ENCODE measurements at regions not wholly inside any gene's neighbourhood (a gene's known extent, or its start where the extent isn't known, plus 50 kb on each side); places are given as distances from the start of the nearest gene placed in this dataset.

DNA sequence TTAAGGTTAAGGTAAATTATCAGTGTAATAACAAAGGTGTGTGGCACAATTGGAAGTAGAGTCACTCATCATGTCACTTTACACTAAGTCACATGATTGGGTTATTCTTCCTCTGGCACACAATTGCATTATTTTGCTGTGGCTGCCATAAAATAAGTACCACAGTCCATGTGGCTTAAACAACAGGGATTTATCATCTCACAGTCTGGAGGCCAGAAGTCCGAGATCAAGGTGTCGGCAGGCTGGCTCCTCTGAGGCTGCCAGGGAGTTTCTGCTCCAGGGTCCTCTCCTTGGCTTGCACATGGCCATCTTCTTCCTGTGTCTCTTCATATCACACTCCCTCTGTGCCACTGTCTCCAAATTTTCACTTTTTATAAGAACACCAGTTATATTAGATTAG, 421.2 kb downstream of the CMPK2 start:
- no peak overlapping the region for H2BK120ac ChIP-seq (ENCODE audit: low read depth, low read length)
- no peak overlapping the region for H3K23ac ChIP-seq (ENCODE audit: low read length)
- no peak overlapping the region for H3K4me3 ChIP-seq (ENCODE audit: low read length)
- no peak overlapping the region for H3K18ac ChIP-seq (ENCODE audit: low read length)
- H2BK5ac ChIP-seq (ENCODE audit: low read length), result no peak overlapping the region
- H3K4ac ChIP-seq (ENCODE audit: low read depth, low read length), result no peak overlapping the region
- H2AK5ac ChIP-seq (ENCODE audit: low read length), result no peak overlapping the region
- H3K36me3 ChIP-seq (ENCODE audit: control insufficient read depth, insufficient read depth, low read length), result no peaks in the 10 kb centered on the region
- DNase-seq, result no peak
- H3K27me3 ChIP-seq (ENCODE audit: insufficient read depth, low read length, poor library complexity), result no peaks in the 10 kb centered on the region
- no peak overlapping the region for H3K27ac ChIP-seq (ENCODE audit: low read depth, low read length)
- no peak overlapping the region for H2BK15ac ChIP-seq (replicated peaks; ENCODE audit: low read depth)
- no CpG with 5 or more reads among the region's 2 CpGs for WGBS (ENCODE audit: extremely low coverage, insufficient coverage, low lambda C conversion rate)
- H3K79me1 ChIP-seq (ENCODE audit: low read length), result no peaks in the 10 kb centered on the region
- no peak overlapping the region for H4K8ac ChIP-seq (ENCODE audit: low read depth, low read length)
- no peak overlapping the region for H3K9ac ChIP-seq (ENCODE audit: low read length)
- no peak overlapping the region for H3K56ac ChIP-seq (ENCODE audit: low read length)
- no peaks in the 10 kb centered on the region for H3K4me1 ChIP-seq (ENCODE audit: control insufficient read depth, low read depth, low read length)
- no peaks in the 10 kb centered on the region for H3K79me2 ChIP-seq (ENCODE audit: control insufficient read depth, insufficient read depth, low read length)
- no peak overlapping the region for H3K4me2 ChIP-seq (ENCODE audit: low read length)
- no peak overlapping the region for H4K5ac ChIP-seq (ENCODE audit: low read length)

DNA sequence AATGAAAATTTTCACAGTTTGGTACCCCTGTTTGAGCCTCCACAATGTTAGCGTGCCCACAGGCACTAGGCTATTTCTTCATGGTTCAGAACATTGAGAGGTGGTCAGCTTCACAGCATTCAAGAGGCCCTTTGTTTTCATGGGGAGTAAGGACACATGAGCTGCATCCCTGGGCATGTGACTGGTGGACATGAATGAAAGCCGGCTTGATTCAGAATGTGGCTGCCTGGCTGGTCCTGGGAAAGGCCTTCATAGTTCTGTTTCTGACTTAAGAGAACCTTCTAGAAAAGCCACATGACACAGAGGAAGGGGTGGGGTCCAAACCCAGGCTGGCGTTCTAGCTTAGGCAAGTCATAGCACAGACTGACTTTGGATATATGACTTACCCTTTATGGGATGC, 420.6 kb downstream of the CMPK2 start:
- no peak overlapping the region for H2BK15ac ChIP-seq (replicated peaks; ENCODE audit: low read depth)
- no peaks in the 10 kb centered on the region for H3K4me1 ChIP-seq (ENCODE audit: control insufficient read depth, low read depth, low read length)
- no peak overlapping the region for H3K23ac ChIP-seq (ENCODE audit: low read length)
- H4K8ac ChIP-seq (ENCODE audit: low read depth, low read length), result no peak overlapping the region
- no peak overlapping the region for H4K5ac ChIP-seq (ENCODE audit: low read length)
- no peak overlapping the region for H2AK5ac ChIP-seq (ENCODE audit: low read length)
- no peaks in the 10 kb centered on the region for H3K79me1 ChIP-seq (ENCODE audit: low read length)
- H3K4me3 ChIP-seq (ENCODE audit: low read length), result no peak overlapping the region
- no peaks in the 10 kb centered on the region for H3K36me3 ChIP-seq (ENCODE audit: control insufficient read depth, insufficient read depth, low read length)
- WGBS (ENCODE audit: extremely low coverage, insufficient coverage, low lambda C conversion rate), result no CpG with 5 or more reads among the region's 3 CpGs
- H3K9ac ChIP-seq (ENCODE audit: low read length), result no peak overlapping the region
- no peak overlapping the region for H2BK120ac ChIP-seq (ENCODE audit: low read depth, low read length)
- no peak overlapping the region for H3K4me2 ChIP-seq (ENCODE audit: low read length)
- no peak overlapping the region for H3K27ac ChIP-seq (ENCODE audit: low read depth, low read length)
- H2BK5ac ChIP-seq (ENCODE audit: low read length), result no peak overlapping the region
- no peaks in the 10 kb centered on the region for H3K27me3 ChIP-seq (ENCODE audit: insufficient read depth, low read length, poor library complexity)
- no peak overlapping the region for H3K56ac ChIP-seq (ENCODE audit: low read length)
- H3K4ac ChIP-seq (ENCODE audit: low read depth, low read length), result no peak overlapping the region
- no peaks in the 10 kb centered on the region for H3K79me2 ChIP-seq (ENCODE audit: control insufficient read depth, insufficient read depth, low read length)
- no peak for DNase-seq
- no peak overlapping the region for H3K18ac ChIP-seq (ENCODE audit: low read length)

DNA sequence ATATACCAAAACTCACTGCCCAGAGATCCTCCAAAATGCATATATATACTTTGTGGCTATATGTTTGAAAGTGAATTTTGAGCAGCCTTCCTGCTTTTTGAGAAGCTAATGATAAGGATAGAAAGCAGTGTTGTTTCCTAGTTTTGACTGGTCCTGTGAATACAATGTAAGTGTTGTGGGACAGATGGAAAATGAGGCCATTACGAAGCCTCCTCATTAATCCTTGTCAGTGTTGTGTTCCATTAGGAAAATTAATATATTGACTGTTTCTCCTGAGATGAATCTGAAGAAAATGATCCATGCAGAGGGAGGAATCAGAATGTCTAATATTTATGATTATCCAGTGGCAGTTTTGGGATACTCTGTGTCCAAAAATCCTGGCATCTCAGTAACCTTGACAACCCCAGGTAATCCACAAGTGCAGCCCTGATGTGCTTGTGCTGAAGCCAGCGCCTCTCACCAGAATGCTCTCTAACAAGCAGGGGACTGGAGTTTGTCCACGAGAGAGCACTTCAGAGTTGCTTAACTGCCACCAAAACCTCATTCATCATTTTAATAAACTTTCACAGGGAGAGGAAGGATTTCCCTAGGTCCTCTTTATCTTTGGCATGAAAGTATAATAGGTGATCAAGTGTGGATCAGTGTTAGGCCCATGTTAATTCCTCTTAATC, 418.6 kb downstream of the CMPK2 start:
- Histone ChIP-seq H2BK120ac (ENCODE audit: low read depth, low read length) (no peak overlapping the region), H3K23ac (ENCODE audit: low read length) (no peak overlapping the region), H3K9ac (ENCODE audit: low read length) (no peak overlapping the region), H4K8ac (ENCODE audit: low read depth, low read length) (no peak overlapping the region), H3K18ac (ENCODE audit: low read length) (no peak overlapping the region), H3K56ac (ENCODE audit: low read length) (no peak overlapping the region), H3K79me2 (ENCODE audit: control insufficient read depth, insufficient read depth, low read length) (no peaks in the 10 kb centered on the region), H2BK15ac (replicated peaks; ENCODE audit: low read depth) (no peak overlapping the region), H4K5ac (ENCODE audit: low read length) (no peak overlapping the region), H3K4me2 (ENCODE audit: low read length) (no peak overlapping the region), H3K27ac (ENCODE audit: low read depth, low read length) (no peak overlapping the region), H3K36me3 (ENCODE audit: control insufficient read depth, insufficient read depth, low read length) (no peaks in the 10 kb centered on the region), H3K79me1 (ENCODE audit: low read length) (no peaks in the 10 kb centered on the region), H3K4ac (ENCODE audit: low read depth, low read length) (no peak overlapping the region), H2AK5ac (ENCODE audit: low read length) (no peak overlapping the region), H3K27me3 (ENCODE audit: insufficient read depth, low read length, poor library complexity) (no peaks in the 10 kb centered on the region), H2BK5ac (ENCODE audit: low read length) (no peak overlapping the region), H3K4me3 (ENCODE audit: low read length) (no peak overlapping the region), H3K4me1 (ENCODE audit: control insufficient read depth, low read depth, low read length) (no peaks in the 10 kb centered on the region)
- WGBS (ENCODE audit: extremely low coverage, insufficient coverage, low lambda C conversion rate), result no CpG with 5 or more reads among the region's 3 CpGs
- DNase-seq, result no peak

DNA sequence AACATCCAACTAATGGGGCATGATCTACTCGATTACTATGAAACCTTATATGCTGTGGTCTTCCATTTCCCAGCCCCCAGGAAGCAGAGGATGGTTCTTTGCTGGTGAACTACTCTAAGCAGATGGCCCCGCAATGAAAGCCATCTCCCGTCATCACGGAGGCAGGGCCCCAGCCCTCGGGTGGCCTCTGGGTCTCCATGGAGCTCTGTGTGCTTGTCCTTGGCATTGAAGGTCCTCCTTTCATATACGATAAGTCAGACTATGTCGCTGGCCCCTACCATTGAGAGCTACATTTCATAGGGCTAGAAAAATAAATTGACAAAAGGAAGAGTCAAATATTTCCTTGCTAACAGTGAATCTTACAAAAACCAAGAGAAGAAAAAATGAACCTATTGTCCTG, 416.8 kb downstream of the CMPK2 start:
- no peaks in the 10 kb centered on the region for H3K27me3 ChIP-seq (ENCODE audit: insufficient read depth, low read length, poor library complexity)
- WGBS (ENCODE audit: extremely low coverage, insufficient coverage, low lambda C conversion rate), result no CpG with 5 or more reads among the region's 7 CpGs
- no peaks in the 10 kb centered on the region for H3K79me1 ChIP-seq (ENCODE audit: low read length)

DNA sequence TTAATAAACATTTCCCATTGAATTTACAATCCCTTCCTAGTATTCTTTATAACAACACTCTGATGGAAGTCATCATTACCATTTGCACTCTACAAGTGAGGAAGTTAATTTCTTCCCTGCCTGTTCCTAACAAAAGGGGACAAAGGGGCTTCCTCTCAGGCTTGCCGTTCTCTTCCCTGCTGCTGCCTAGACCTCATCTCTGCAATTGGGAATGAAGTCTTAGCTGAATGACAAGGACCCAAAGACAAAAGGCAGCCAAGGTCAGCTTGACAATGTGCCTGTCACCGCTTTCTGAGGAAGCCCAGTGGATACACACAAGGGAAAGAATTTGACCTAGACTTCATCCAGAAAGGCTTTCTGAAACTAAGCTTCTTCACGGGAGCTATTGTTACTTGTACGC, 416.4 kb downstream of the CMPK2 start:
- no peak overlapping the region for H4K5ac ChIP-seq (ENCODE audit: low read length)
- no peaks in the 10 kb centered on the region for H3K4me1 ChIP-seq (ENCODE audit: control insufficient read depth, low read depth, low read length)
- no peak overlapping the region for H4K8ac ChIP-seq (ENCODE audit: low read depth, low read length)
- H3K56ac ChIP-seq (ENCODE audit: low read length), result no peak overlapping the region
- H3K4me3 ChIP-seq (ENCODE audit: low read length), result no peak overlapping the region
- H3K27me3 ChIP-seq (ENCODE audit: insufficient read depth, low read length, poor library complexity), result no peaks in the 10 kb centered on the region
- no peak overlapping the region for H3K18ac ChIP-seq (ENCODE audit: low read length)
- H2BK120ac ChIP-seq (ENCODE audit: low read depth, low read length), result no peak overlapping the region
- H3K4ac ChIP-seq (ENCODE audit: low read depth, low read length), result no peak overlapping the region
- no peaks in the 10 kb centered on the region for H3K36me3 ChIP-seq (ENCODE audit: control insufficient read depth, insufficient read depth, low read length)
- H2BK5ac ChIP-seq (ENCODE audit: low read length), result no peak overlapping the region
- H3K27ac ChIP-seq (ENCODE audit: low read depth, low read length), result no peak overlapping the region
- H3K79me2 ChIP-seq (ENCODE audit: control insufficient read depth, insufficient read depth, low read length), result no peaks in the 10 kb centered on the region
- DNase-seq, result no peak
- H3K4me2 ChIP-seq (ENCODE audit: low read length), result no peak overlapping the region
- H2AK5ac ChIP-seq (ENCODE audit: low read length), result no peak overlapping the region
- no peak overlapping the region for H2BK15ac ChIP-seq (replicated peaks; ENCODE audit: low read depth)
- H3K79me1 ChIP-seq (ENCODE audit: low read length), result no peaks in the 10 kb centered on the region
- WGBS (ENCODE audit: extremely low coverage, insufficient coverage, low lambda C conversion rate), result no CpG with 5 or more reads among the region's 4 CpGs
- H3K23ac ChIP-seq (ENCODE audit: low read length), result no peak overlapping the region
- H3K9ac ChIP-seq (ENCODE audit: low read length), result no peak overlapping the region

More for the DNA sequence above, 416.8 kb downstream of the CMPK2 start:
- Histone ChIP-seq H2BK5ac (ENCODE audit: low read length) (no peak overlapping the region), H4K8ac (ENCODE audit: low read depth, low read length) (no peak overlapping the region), H3K79me2 (ENCODE audit: control insufficient read depth, insufficient read depth, low read length) (no peaks in the 10 kb centered on the region), H2BK15ac (replicated peaks; ENCODE audit: low read depth) (no peak overlapping the region), H3K4me2 (ENCODE audit: low read length) (no peak overlapping the region), H3K23ac (ENCODE audit: low read length) (no peak overlapping the region), H3K27ac (ENCODE audit: low read depth, low read length) (no peak overlapping the region), H3K4me1 (ENCODE audit: control insufficient read depth, low read depth, low read length) (no peaks in the 10 kb centered on the region), H2BK120ac (ENCODE audit: low read depth, low read length) (no peak overlapping the region), H4K5ac (ENCODE audit: low read length) (no peak overlapping the region), H3K56ac (ENCODE audit: low read length) (no peak overlapping the region), H3K4me3 (ENCODE audit: low read length) (no peak overlapping the region), H3K4ac (ENCODE audit: low read depth, low read length) (no peak overlapping the region), H3K18ac (ENCODE audit: low read length) (no peak overlapping the region), H3K36me3 (ENCODE audit: control insufficient read depth, insufficient read depth, low read length) (no peaks in the 10 kb centered on the region), H3K9ac (ENCODE audit: low read length) (no peak overlapping the region), H2AK5ac (ENCODE audit: low read length) (no peak overlapping the region)
- DNase-seq, result no peak

Data from mesendoderm (in vitro differentiated cells).